HG03097 (cell line): ENCODE measurements at regions not wholly inside any gene's neighbourhood (a gene's known extent, or its start where the extent isn't known, plus 50 kb on each side); places are given as distances from the start of the nearest gene placed in this dataset.
"Not testable (repeated sequence)": the region's sequence is repeated elsewhere in the genome, so short reads cannot be mapped to it uniquely, and the experiment has no call there.

ENCODE experiments used
- ATAC-seq: cut with Tn5 transposase; IDR thresholded peaks from one replicate; pipeline ENCODE4 v1.9.1; 2021; ENCODE audit not compliant: unreplicated experiment, low FRiP score

DNA sequence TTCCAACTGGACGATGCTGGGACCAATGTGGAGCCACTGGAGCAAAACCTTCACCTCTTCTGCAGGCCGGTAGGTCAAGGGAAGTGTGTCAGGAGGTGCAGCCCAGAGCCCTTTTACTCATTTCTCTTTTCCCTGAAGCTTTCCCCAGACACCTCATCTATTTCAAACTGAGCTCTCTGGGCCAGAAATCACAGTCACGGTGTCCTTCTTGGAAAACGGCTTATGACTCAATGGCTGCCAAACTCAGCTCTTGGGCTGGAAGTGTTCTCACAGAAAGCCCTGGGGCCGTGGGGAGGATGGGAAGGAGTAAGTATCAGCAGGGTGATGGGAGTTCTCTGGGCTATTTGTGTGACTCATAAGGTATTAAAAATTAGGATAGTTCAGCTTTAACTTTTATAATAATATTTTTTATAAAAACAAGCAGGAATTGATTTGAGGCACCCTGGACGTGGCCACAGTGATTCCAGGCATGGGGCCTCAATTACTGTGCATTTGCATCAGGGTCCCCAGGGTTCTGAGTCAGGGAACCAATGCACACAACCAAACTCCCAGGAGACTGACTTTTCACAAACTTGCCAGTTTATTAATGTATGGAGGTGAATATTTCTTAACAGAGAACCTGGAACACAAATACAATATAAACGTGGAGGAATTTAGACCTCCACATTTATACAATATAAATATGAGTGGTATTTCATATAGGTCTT, 187.4 kb upstream of the TMEM72 start:
- ATAC-seq, result no peak

DNA sequence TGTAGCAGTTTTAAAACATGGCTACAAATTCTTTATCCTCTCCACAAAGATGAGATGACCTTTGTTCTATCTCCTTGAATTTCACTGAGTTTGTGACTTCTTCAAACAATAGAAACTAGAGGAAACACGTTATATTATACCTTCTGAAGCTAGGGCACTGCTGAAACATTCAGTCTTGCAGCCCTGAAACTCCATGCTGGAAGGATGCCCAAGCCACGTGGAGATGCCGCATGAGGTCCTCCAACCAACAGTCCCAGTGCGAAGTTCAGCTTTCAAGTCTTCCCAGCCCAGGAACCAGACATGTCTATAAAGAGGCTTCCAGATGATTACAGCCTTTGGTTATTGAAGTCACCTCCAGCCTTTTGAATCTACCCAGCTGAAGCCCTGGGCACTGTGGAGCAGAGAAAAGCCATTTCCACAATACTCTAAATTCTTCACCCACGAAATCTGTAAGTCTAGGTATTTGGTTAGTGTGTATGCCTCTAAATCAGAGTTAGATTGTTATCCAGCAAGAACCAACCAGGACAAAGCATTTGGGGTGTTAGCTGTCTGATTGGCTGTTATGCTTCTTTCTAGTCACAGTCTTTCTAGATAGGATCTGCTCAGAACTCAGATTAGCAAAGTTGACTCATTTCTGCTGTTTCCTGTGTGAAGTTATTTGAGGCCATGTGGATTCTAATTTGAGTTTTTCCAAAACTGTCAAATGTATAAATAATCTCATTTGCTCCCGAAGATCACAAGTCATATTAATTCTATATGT, 186.5 kb upstream of the TMEM72 start:
- no peak for ATAC-seq

DNA sequence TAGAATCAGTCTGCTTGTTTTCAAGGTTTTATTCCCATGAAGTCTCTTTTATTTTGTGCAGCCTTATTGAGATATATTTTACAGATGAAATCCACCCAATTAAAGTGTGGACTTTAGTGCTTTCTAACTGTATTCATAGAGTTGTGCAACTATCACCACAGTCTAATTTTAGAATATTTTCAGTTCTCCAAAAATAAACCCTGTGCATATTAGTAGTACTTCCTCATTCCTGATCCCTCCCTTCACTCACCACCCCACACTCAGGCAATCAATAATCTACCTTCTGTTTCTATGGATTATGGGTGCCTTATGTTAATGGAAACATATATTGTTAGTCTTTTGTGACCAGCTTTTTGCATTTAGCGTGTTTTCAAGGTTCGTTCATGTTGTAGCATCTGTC, 185.7 kb upstream of the TMEM72 start:
- ATAC-seq, result no peak

DNA sequence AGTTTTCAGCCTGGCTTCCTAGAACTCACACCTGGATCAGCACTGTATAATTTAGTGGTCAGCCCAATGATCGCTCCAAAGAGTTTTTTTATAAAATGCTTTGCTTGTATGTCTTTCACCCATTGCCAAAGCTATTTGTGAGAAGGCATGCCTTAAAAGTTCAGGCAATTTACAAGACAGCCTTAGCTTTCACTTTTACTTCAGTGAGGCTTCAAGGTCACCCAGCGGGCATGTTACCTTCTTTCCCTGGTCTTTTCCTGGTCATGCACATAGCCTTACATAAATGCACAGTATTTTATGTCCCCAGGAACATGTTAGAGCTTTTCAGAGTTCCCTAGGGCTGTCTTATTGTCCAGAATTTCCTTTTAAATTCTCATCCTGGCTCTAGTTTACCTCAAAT, 179.9 kb upstream of the TMEM72 start:
- no peak for ATAC-seq

DNA sequence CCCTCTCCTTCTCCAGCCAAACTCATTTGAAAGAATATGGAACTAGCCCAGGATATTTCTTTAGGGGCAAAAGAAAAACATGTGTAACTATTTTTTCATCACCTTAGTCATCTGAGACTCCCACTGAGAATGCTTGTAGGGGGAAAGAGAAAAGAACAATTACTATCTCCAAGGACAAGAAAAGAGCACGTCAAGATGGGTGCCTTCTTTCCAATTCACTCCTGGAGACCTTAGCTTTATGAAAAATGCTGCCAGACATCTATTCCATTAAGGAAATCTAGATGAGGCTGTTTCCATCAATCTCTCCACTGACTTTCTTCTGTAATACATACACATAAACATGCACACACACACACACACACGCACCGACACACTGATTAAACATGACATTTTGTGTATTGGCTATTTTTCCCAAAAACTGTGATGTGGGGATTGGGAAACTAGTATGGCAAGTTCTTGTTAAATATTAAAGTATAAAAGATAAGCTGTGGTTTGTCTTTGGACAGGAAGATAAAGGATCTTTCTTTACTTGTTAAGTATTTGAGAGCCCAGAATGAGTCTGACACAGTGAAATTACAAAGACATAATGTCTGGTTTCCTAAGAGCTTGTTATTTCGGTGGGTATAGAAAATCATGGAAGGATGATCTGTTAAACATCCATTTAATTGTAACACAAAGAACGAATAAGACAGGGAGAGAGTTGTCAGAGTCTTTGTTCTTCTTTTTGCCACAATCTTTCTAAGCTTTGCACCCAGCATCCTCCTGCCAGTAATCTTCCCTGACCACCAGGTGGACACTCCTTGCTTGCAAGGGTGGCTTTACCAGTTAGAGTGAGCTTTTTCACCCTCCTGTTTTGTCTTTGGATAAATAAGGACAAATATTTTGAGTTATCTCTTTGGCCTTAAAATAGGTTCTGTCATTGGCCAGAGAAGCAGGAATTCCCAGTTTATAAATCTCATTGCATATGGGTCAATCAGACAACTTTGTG, 177.3 kb upstream of the TMEM72 start:
- ATAC-seq, result no peak

DNA sequence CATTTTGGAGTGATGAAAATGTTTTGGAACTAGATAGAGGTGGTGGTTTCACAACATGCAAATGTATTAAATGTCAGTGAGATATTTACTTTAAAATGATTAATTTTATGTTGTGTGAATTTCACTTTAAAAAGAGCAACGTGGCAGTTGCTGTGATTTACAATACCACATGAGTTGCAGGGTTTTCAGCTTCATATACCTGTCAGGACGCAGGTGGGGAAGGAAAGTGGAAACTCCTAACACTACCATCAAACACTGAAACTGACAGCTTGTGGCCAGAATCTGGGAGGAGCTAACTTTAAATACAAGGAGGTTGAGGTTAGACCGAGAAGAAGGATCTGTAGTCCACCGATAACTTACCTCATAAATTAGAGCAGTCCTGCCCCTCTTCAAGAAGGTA, 168.9 kb upstream of the TMEM72 start:
- ATAC-seq, result no peak

DNA sequence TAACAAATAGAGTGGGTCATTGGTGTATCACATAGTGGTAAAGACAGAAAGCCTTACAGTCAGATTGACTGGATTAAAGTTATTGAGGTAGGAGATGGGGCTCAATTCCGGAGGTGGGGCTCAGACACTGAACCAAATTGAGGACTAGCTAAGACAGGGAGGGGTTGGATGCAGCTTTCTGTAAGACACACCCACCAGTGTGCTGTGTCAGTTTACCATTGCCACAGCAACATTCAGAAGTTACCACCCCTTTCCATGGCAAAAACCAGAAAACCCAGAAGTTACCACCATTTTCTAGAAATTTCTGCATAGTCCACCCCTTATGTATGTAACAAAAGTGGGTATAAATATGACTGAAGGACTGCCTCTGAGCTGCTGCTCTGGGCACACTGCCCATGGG, 167.6 kb upstream of the TMEM72 start:
- ATAC-seq, result no peak

DNA sequence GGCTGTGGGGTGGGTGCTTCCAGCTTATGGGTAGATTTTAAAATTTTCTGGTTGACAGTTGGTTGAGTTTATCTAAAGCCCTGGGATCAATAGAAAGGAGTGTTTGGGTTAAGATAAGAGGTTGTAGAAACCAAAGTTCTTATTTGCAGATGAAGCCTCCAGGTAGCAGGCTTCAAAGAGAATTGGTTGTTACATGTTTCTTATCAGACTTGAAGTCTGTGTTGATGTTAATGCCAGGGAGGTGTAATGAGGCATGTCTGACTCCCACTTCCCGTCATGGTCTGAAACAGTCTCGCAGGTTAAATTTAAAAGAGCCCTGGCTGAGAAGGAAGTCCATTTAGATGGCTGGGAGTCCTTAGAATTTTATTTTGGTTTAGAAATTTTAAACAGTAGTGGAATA, 165.2 kb upstream of the TMEM72 start:
- ATAC-seq, result no peak

DNA sequence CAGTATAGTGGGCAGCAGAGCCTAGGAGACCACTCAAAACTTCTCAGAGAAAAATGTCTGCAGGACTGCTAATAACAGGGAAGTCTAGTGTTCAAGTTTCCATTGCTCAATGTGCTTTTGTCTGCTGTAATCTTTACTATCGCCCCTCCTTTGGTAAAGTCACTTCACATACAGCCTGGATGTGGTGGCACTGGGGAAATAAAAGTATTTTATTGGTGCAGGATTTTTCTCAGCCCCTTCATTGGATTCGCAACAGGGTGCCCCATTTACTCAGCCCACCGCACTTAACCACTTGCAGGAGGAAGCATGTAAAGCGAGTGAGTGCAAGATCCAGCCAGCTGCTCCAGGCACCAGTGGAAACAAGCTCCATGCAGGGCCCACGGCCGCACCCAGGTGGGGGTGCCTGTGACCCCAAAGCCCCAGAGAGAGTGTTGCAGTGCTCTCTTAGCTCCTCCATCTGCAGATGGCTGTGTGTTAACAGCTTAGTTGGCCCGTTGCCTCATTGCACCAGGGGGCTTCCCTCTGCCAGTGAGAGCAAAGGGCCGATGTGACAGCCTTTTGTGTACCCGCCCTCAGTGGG, 163.5 kb upstream of the TMEM72 start:
- no peak for ATAC-seq

DNA sequence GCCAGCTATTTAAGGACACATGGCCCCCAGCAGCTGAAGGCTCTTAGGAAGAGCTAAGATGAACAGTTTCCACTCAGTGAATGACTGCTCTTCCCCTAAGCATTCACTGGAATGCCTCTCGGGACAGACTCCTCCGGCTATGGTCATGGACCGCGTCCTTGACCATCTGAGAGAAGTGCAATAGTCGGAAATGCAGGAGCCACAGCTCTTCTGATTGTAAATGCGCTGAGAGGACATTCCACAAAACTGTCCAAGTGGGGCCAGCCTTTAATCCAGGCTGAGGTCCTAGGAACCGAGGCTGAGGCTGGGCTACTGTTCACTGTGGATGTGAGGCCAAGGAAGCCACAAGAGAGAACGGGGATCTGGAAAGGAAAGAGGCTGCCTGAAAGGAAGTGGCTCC, 162.0 kb upstream of the TMEM72 start:
- ATAC-seq, result no peak

DNA sequence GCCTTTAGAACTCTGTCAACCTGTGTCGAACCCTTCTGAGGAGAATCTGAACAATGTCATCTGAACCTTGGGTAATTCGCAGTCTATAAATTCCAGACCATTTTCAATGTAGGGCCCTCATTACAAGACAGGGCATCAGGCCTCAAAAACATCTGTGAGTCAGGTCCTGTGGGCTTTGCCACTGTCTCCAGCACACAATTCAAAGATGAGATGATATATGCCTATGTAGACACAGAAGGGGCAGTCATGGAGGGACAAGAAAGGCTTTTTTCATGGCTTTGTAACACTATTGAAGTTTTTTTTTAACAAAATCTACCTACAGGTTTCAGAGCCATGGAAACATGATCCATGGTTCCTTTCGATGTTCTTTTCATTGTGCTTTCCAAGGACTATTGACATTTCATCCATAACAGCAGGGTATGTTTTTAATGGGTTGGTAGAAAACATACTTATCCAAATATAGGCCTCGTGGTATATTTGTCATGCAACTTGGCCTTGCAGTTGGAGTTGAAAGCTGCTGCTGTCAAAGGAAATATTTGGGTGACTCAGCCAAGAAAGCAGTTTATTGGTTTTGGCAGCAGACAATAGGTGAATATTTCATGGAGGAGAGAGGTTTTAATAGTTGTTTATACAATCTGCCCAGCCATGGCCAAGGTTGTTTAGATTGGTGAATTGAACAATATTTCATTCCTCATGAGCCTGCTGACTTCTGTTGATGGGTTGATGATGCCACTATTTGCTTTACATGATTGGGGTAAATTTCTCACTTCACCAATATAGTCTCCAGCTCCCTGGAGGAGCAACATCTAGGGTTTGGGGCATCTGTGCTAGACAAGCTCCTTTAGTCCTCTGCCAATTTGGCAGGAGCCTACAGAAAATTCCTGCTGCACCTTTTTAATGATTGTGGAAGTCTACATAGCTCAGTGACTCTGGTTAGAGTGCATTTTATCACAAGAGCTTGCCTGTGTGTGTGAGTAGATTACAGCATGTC, 158.4 kb upstream of the TMEM72 start:
- no peak for ATAC-seq

DNA sequence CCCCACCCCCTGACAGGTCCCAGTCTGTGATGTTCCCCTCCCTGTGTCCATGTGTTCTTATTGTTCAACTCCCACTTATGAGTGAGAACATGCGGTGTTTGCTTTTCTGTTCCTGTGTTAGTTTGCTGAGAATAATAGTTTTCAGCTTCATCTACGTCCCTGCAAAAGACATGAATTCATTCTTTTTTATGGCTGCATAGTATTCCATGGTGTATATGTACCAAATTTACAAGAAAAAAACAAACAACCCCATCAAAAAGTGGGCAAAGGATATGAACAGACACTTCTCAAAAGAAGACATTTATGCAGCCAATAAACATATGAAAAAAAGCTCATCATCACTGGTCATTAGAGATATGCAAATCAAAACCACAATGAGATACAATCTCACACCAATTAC, 156.8 kb upstream of the TMEM72 start:
- not testable (repeated sequence) for ATAC-seq

DNA sequence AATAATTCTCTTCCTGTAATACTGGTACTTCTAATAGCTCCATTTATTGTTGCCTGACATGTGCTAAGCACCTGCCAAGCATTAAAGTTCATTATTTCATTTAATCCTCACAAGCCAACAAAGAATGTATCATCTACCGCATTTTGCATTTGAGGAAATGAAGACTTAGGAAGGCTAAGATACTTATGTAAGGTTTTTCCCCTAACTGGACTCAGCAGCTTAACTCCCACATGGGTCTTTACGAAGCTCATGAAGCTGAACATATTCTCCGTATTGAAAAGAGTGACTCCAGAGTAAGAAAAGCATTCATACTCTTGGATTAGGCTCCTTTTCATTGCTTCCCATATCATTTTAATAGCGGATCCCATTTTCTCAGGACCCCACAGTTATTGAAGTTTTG, 155.7 kb upstream of the TMEM72 start:
- no peak for ATAC-seq

DNA sequence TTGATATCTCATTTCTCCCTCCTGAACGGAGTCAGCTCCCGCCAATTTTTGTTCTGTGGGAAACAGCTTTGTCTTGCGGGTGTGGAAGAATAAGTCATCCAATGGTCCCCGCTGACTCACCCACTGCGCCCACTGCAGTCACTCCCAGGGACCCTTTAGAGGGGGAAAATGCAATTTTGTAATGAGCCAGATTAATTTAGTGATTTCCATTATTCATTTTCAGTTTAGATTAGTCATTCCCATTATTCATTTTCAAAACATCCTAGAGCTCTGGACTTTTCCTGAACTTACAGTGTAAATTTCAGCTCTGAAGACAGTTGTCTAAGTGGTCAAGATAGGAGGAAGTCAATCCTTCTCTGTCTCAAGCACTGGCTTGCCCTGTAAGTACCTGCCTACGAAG, 154.9 kb upstream of the TMEM72 start:
- no peak for ATAC-seq

DNA sequence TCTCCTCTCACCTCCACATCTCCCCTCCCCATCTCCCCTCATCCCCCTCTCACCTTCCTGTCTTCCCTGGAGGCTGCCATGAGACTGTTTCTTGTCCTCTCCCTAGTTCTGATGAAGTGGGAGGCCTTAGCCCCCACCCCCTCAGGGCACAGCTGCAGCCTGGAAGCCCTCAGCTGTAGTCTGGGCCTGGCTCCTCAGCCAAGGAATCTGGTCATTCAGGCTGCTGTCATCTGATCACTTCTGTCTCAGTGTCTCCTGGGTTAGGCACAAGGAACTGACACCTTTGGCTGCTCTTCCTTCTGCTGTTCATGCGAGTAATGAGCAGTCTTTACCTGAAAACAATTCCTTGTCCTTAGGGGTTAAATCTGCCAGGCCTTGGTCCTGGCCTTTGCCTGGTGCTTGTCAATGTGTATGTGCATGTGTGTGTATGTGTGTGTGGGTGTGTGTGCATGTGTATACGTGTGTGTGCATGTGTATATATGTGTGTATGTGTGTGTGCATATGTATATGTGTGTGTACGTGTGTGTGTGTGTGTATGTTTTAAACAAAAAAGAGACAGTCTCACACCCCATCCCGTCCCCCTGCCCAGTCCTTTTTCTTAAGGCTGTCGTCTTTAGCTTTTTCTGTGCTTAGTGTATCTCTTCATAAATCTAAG, 153.5 kb upstream of the TMEM72 start:
- no peak for ATAC-seq

DNA sequence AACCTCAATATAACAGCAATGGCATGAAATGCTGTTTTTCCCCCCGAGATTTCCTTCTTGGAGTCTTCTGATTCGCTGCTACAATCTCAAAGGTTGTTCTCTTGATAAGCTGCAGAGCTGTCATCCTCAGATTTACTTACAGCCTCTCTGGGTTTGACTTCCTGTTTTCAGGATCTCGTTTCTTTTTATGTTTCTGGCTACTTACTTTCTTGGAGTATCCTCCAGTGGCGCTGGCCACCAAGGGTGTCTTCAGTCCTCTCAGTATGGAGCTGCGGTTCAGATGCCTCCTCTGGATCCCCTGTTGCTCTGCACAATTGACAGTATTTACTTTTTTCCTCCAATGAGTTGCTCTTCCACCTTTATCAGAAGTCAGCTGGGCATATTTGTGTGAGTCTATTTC, 152.0 kb upstream of the TMEM72 start:
- no peak for ATAC-seq

DNA sequence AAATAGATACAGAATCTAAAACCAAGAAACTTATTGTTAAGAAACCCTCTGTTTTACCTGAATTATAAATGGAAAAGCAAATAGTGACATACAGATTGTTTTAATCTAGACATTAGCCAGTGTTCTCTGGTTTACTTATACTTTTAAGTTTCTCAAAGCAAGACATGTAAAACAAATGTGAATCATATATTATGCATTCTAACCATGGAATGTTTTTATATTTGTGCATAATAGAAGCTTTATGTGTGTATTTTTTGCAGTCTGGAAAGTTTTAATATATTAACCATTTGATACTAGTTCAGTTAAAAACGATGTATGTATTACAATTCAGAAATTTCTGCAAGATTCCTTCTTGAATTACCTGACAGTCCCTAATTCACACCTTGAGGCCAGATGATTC, 150.6 kb upstream of the TMEM72 start:
- ATAC-seq, result no peak

DNA sequence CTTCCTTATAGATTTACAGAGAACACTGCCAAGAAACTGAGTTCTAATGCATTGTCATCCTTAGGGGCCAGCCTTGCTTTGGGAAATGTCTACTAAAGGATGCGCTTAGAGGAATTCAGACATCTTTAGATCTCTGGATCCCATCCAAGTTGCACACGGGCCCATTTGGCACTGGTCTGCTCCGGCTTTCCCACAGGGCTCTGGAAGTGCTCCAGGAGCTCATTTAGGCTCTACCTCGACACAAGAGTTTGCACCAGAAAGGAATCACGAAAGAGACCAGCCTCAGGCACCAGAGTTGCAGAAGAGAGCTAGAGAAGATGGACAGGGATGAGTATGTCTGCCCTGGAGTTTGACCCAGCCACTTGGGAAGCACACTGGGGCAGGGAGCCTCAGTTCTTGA, 150.1 kb upstream of the TMEM72 start:
- ATAC-seq, result no peak

DNA sequence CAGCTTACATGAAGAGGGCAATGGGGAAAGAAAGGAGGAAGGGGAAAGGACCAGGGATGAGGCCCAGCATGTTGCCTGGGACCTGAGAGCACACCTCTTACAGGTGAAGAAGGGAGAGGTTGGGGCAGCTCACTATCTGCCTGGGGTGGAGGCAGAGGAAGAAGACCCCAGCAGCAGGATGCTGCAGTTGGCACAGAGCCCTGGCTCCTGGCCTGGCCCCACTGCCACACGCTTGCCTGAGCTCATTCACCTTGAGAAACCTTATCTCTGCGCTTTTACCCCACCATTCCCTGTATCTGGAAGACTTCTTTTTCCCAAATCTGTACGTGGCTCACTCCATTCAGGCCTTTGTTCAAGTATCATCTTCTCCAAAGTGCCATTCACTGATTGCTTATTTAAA, 147.8 kb upstream of the TMEM72 start:
- ATAC-seq, result no peak
